C1 segment of cervical spinal cord (tissue), 14 donors: ENCODE measurements at regions not wholly inside any gene's neighbourhood (a gene's known extent, or its start where the extent isn't known, plus 50 kb on each side); places are given as distances from the start of the nearest gene placed in this dataset.
"Not testable (repeated sequence)": the region's sequence is repeated elsewhere in the genome, so short reads cannot be mapped to it uniquely, and the experiment has no call there.

Experiments used
- DNase-seq, 14 donors: peaks; one replicate each; lab custom pipeline; 2025; lab: John Stamatoyannopoulos, UW

DNA sequence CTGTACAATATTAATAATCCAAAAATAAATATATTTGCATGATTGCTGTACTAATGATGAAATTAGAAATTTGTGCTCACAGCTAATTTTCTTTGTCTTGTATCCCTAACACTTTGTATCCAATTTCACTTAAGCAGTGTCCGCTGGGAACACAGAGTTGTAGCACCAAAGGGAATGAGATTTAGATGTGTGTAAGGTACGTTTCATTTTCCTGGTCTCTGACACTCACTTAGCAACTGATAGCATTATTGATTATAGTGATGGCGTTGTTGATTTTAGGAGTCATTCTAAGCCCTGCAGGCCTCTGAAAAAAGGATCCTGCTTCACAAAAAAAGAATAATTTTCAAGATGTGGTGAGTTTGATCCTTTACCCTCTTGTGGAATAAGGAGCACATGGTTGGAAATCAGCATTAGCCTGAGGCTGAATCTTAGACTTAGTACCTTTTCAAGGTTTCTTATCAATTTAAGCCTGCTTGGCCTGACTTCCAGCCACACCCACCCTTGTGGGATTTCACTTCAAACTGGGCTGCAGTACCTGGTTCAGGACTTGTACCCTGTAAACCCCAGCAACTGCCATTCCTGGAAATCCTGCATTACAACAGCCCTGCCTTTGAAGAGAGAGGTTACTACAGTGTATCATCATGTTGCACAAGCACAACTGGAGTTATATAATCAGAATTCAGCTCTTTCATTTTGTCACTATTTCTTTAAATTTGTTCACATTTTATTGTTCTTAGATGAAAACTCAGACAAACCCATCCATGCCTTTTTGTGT lies 116.2 kb downstream of the RND3 start:
- DNase-seq = no peak

DNA sequence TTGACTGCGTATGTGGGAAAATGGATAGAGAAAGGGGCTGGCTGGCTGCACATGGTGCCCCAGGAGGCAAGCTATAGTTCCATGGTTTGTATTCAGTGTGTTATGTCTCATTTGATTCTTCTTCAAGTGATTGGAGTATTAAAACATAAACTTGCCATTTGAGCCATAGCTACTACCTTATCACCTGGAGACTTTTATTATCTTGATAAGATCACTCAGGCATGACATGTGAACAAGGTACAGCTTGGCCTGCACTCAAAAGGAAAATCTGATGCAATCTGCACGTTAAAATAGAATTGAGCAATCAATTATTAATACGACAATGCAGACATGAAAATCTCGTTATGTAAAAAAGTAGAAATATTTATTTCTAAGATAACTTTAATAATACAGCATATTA lies 116.9 kb downstream of the RND3 start:
- DNase-seq = no peak

DNA sequence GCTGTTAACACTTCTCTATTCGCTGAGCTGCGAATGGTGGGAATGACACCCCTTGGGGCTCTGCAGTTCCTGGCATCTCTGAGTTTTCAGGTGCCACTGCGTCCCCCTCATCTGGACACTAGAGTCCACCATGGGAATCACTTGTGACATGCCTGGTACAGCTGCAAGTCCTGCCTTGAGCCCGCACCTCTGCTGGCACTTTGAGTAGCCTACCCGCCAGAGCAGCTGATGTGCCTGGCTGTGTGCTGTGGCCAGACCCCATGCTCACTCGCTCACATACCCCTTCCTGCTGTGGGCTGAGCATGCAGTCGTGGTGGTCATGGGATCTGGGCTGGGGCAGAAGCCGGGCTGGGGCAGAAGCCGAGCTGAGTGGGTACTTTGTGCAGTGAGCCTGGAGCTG lies 117.6 kb downstream of the RND3 start:
- DNase-seq = no peak

DNA sequence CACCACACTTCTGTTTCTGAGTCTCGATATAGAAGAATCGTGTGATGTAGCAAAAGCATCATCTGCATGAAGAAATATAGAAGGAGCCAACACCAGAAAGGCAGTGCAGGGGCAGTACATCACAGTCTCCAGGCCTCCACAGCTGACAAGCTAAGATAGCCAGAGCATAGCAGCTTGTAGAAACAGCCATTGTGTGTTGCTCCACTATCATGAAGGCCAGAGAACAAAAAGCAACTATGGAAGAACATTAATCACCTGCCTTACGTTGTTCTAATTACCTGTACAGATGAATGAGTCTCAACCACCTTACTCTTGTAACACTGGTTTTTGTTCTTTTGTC lies 129.0 kb downstream of the RND3 start:
- DNase-seq = no peak

DNA sequence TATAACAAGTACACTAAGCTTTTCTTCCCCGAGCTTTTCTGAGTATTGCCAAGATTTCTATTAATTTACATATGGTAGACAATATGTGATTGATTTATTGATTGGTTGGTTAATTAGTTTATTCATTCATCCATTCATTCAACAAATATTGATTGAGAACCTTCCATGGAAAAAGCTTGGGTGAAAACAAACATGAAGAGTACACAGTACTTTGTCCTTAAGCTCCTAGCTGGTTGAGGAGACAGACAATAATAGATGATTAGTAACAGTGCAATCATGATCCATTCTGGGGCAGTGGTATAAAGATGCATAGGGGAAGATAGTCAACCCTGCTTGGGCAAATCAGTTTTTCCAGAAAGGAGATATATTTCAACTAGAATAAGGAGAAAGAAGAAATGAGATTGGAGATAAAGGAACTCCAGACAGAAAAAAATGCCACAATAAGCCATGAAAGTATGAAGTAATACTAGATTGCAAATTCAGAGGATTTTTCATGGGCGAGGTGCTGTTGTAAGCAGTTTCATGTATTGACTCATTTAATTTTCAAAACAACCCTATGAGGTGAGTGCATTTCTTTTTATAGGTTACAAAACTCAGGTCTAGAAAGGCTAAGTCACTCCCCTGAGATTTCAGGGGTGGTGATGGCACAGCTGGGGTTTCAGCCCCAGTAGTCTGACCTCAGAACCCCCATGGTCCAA lies 129.5 kb downstream of the RND3 start:
- DNase-seq = no peak

DNA sequence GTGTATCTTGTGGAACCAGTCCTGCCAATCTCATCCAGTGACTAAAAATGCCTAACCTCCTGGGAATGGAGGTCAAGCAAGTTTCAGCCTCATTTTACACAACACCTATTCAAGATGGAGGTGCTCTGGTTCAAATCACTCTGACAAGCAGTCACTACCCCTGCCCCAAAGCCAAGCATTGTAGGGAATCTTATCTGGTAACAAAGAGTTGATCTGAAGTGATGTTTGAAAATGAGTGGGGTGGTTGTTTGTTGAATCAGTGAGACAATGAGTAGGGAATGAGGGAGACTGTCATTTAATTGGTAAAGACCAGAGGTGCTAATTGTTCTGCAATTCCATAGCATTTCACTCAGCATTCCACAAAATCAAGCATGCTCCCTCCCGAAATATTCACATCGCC lies 132.0 kb downstream of the RND3 start:
- no peak for DNase-seq

DNA sequence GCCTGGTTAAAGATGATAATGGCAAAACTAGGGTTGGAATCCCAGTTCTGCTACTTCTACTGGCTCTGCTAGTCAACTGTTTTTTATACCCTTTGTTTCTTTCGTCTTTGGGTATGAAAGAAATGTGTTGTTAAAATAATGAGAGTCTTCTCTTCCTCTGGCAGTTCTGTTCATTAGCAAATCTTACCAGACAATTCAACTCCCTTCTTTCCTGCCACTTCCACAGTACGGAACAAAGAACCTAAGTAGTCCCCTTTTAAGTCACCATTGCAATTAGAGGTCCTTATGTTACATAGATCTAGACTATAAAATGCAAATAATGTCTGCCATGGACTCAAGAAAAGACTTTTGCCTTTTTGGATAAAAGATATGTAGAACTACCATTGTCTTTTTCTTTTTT lies 134.1 kb downstream of the RND3 start:
- DNase-seq = no peak

DNA sequence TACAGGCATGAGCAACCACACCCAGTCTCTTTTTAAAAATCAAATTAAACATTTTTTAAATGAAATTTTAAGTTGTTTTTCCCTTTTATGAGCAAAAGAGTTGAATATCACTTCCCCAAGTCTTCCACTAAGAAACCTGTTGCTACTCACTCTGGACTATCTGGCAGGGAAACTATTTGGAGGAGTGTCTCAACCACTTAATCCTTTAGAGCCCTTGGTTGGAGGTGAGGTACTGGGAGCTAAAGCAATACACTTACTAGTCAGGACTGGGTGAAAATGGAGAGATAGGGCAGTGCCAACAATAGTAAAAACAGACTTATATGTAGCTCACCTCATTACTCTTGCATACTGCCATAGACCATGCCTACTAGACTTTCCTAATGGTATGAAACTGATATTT lies 135.5 kb downstream of the RND3 start:
- DNase-seq = no peak

DNA sequence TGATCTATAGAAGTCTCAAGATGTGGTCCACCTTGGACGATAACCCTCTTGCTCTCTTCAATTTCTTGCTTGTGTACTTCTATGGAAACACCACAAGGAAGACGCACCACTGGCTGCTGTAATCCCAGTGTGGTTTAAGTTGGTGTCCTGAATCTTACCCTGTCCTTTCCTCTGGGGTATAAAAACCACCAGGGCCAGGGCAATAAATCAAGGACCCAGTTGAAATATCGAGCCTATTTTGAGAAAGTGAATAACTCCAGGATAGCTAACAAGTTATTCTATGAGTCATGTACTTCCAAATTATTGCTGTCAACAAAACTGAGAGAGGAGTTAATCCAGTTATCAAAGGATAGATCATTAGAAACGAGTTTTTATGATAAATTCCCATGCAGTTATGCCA lies 137.0 kb downstream of the RND3 start:
- DNase-seq = no peak

DNA sequence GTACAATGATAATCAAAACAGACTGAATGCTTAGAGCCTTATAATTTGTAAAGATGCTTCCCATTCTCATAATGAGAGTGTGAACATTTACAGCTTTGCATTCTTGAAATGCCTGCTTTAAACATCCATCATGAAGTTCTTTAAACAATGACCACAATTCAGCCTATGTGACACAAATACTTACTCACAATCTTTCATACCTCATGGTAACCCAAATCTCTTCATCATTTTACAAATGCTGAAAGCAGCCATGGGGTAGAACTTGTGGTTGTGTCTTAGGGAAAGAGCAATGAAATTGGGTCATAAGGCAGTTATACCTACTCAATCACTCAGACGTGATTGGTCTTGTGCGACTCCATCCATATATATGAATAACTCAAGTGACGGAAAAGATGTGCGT lies 140.7 kb downstream of the RND3 start:
- DNase-seq = no peak

DNA sequence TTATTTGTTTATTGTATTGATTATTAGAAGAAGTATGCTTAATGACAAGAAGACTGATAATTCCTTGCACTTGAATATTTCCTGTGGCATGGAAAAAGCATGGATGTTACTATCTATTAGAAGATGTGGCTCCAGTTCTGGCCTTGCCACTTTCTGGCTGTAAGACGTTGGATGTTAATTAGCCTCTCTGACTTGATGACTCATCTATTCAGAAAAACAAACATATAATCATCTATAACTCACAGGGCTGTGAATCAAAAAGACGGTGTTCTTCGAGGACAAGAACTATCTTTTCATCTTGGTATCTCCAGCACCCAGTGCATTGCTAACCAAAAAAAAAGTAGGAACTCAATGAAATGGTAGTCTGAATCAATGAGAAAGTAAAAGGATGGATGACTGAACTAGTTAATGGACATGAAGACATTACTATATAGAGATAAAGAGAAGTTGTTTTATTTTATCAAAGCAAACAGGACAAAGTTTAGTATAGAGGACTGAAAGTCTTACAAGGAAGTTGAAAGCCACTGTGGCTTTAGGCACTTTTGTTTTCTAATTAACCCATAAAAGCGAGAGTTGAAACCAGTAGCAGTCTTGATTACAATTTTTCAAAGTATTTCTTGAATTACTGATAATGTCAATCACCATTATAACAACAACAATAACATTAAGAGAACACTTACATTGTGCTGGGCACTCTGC lies 145.3 kb downstream of the RND3 start:
- DNase-seq = no peak

DNA sequence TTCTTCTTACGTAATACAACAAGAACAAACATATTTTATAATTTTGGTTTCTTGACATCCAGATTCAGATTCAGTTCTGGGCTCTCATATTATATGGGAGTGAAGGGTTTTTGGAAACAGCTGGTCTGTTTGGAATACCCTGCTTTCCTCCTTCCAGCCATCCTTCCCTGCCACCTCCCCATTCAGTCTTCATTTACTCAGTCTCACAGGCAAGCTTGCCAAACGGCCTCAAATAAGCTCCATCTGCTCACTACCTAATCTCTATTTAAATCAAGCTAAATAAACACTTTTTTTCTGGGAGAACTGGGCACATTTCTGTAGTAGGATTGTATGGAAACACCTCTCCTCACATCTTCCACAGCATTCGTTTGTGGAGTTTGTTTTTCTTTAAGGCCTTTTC lies 147.5 kb downstream of the RND3 start:
- DNase-seq = peak in 1 of 14 donors; percentile 77

DNA sequence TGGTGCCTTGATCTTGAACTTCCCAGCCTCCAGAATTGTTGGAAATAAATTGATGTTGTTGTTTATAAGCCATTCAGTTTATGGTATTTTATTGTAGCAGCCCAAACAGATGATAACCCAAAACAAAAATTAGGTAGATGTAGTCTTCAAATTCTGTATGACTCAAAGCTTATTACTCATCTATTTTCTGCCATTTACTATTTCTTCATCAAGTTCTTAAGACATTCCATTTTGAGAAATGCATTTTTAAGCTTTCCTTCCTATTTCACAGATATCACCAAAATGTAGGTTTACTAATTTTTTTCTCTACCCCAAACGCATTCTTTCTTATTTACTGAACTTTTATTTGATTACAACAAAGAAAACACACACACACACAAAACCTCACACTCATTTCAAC lies 148.2 kb downstream of the RND3 start:
- no peak for DNase-seq

DNA sequence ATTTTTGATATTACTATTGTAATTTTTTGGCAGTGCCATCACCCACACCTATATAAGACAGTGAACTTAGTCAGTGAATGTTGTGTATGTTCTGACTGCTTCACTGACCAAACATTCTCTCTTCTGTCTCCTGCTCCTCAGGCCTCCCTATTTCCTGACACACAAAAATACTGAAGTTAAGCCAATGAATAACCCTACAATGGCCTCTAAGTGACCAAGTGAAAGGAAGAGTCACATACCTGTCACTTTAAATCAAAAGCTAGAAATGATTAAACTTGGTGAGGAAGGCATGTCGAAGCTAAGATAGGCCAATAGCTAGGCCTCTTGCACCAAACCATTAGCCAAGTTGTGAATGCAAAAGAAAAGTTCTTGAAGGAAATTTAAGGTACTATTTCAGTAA lies 151.9 kb downstream of the RND3 start:
- DNase-seq = no peak

DNA sequence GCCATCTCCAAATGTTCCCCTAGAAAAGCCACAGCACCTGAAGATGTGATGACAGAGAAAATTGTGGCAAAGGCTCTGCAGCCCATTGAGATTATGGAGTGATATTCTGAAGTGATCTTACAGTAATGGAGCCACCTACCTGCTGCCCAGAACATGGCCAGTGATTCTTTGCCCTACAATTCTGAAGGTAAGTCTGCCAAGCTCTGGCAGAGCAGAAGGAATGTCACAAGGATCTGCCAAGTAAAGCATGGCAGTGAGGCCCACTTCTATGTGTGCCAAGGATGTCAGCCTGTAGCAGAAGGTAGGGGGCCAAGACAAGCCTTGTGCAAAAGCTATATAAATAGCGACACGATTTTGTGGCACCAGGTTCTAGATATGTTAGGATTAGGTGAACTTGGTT lies 155.1 kb downstream of the RND3 start:
- DNase-seq = peak in 4 of 14 donors; percentile 4 to 92 (median 30)

DNA sequence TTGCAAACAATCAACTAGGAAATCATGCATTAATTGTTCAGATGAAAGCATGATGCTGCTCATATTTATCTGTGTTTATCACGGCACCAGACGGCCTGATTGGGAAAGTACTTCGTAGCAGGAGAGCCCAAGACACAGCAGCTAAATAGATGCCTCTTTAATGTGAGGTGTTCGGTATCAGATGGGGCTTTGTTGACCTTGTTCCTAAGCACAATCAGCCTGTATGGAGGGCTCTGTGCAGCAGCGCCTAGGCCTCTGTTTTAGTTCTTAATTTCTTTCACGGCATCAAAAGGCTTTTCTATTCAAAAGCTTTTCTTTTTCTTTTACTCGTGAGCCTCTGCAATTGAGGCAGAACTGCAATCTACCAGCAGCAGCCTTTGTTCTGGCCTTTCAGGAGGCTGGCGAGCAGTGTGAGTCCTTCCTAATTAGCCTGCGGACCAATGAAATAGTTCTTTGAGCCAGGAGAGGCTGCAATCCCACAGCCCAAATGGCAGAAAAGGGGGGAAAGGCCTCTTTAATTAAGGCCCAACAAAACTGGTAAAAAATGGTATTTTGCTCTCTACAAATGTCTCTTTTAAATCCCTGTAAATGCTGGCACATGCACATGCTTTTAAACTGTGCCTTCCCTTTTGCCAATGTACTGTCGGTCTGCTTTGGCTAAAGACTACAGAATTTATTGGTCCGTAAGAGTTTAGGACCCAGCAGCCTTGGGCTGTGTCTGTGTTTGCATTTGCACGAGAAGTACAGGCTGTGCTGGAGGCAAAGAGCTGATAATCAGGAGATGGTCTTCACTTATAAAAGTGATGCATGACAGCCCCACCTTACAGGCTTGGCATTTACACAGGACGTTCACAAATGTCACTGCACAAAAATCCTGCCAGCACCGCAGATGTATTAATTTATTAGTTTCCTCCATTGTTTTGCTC lies 159.6 kb downstream of the RND3 start:
- DNase-seq = peak in 4 of 14 donors; percentile 5 to 25 (median 14)

DNA sequence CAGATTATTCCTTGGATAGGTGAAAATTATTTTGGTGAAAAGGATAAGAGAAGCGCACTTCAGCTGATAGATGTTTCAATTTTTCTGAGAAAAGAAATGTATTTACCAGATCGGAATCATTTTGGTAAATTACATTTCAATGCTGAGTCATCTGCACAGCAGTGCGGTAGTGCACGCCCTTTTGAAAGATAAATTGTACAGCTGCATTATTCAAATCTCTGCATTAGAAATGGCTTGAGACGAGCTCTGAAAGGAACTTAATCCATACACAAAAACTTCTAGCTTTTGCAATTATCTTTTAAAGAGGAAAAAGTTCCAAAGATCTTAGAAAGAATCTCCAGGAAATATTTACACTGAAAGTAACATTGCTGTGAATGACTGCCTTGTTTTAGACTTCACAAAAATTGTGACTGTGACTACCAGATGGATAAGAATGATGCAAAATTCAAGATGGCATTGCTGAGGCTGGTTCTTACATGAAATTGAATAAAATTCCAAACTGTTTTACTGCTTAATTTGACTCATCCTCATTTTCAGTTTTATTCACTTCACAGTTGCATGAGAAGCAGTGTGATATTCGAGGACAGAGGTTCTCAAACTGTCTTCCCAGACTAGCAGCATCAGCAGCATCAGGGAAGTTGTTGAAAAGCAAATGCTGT lies 161.7 kb downstream of the RND3 start:
- no peak for DNase-seq

DNA sequence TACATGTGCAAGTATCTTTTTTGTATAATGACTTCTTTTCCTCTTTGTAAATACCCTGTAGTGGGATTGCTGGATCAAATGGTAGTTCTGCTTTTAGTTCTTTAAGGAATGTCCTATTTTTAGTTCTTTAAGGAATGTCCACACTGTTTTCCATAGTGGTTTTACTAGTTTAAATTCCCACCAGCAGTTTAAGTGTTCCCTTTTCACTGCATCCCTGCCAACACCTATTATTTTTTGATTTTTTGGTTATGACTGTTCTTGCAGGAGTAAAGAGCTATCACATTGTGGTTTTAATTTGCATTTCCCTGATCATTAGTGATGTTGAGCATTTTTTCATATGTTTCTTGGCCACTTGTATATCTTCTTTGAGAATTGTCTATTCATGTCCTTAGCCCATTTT lies 164.4 kb downstream of the RND3 start:
- DNase-seq = not testable (repeated sequence)

DNA sequence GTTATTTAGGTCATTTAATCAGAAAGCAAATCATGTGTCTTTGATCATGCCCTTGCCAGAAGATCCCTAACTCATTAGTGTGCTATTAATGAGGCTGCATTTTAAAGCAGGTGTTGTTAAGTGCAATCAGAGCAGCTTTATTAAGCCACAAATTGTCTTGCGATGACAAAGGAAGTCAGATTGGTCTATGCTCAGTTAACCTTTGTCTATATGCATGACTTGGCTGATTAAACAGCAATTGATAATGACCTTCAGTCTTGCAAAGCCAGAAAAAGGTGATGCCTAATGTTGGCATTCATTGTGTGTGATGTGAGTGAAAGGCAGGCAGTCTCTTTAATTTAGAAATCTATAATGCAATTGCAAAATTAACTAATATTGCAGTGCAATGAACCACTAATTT lies 166.9 kb downstream of the RND3 start:
- DNase-seq = no peak

DNA sequence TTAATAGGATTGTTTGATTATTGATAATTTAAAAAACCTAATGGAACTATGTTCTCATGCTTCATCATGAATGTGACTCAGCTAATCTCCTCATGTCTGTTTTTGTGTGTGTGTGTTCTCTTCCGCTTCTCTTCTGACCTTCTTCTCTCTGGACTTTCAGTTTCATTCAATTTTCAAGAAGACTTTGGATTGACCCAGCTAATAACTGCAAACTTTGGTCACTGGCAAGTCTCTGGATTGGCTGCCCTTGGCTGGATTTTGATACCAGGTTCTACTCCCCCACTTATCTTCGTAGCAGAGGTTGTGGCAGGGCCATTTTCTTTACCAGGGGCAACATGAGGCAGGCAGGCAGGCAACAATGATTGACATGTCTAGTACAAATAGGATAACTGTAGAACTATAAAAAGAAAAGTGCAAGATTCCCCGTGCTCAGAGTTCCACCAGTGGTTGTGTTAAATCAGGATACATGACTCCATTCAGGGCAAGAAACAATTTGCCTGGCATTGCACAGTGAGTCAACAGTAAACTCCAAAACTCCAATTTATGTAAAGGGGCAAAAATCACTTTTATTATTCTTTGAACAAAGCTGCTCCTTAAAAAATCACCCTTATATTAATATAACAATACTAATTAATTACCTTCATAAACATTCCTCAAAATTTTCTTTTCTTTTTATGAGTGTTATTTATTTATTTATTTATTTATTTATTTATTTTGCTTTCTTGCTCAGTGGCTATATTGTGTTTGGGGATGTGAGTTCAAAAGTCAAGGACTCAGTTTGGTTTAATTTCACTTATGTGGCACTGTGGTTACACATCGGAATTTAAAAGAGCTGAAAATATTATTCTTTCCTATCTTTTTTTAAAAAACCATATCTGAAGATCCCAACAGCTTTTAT lies 167.6 kb downstream of the RND3 start:
- no peak for DNase-seq
